Central memory CD8-positive, alpha-beta T cell (primary cell): ENCODE measurements at regions not wholly inside any gene's neighbourhood (a gene's known extent, or its start where the extent isn't known, plus 50 kb on each side); places are given as distances from the start of the nearest gene placed in this dataset.
"Not testable (repeated sequence)": the region's sequence is repeated elsewhere in the genome, so short reads cannot be mapped to it uniquely, and the experiment has no call there.

Experiments used
- ATAC-seq: fragments of 150-1000 bp; cut with Tn5 transposase; replicated peaks from 2 replicates; pipeline ENCODE4 v1.10.0; 2022; ENCODE audit warnings: mild to moderate bottlenecking, moderate FRiP score, moderate number of reproducible peaks; ENCODE audit not compliant: poor library complexity, severe bottlenecking; ENCODE audit errors: extremely low read depth
- DNase-seq, 2 donors: peaks; one replicate each; pipeline ENCODE4 v3.0.0; 2021; ENCODE audit warnings: low spot score in 2 of 2
- H3K27ac Mint-ChIP-seq: one replicate; pipeline ENCODE4 v1.8.0; 2022; ENCODE audit warnings: low read depth, mild to moderate bottlenecking, moderate library complexity, mixed read lengths
- H3K27me3 Mint-ChIP-seq: one replicate; pipeline ENCODE4 v1.8.0; 2022; ENCODE audit warnings: mixed read lengths
- H3K36me3 Mint-ChIP-seq: one replicate; pipeline ENCODE4 v1.8.0; 2022; ENCODE audit warnings: mild to moderate bottlenecking, moderate library complexity, mixed read lengths; ENCODE audit not compliant: insufficient read depth
- H3K4me1 Mint-ChIP-seq: one replicate; pipeline ENCODE4 v1.8.0; 2022; ENCODE audit warnings: mixed read lengths
- H3K4me3 Mint-ChIP-seq: one replicate; pipeline ENCODE4 v1.8.0; 2022; ENCODE audit warnings: mild to moderate bottlenecking, moderate library complexity, mixed read lengths
- H3K9me3 Mint-ChIP-seq: one replicate; pipeline ENCODE4 v1.8.0; 2022; ENCODE audit warnings: mixed read lengths

GRCh38 chr15:20680257-20680815, 138.7 kb upstream of the GOLGA6L6 start:
- DNase-seq, H3K9me3 Mint-ChIP-seq, H3K4me3 Mint-ChIP-seq, H3K27ac Mint-ChIP-seq, ATAC-seq, H3K4me1 Mint-ChIP-seq, H3K27me3 Mint-ChIP-seq, H3K36me3 Mint-ChIP-seq: not testable (repeated sequence)

GRCh38 chr15:20672470-20672869, 130.9 kb upstream of the GOLGA6L6 start:
- ATAC-seq, result no peak
- DNase-seq, result no peak
- peaks cover 9% of the 10 kb centered on the region for H3K27me3 Mint-ChIP-seq

GRCh38 chr15:20671675-20672074, 130.1 kb upstream of the GOLGA6L6 start:
- H3K36me3 Mint-ChIP-seq, result no peaks in the 10 kb centered on the region
- no peaks in the 10 kb centered on the region for H3K9me3 Mint-ChIP-seq
- DNase-seq (no peak), ATAC-seq (no peak)
- no peaks in the 10 kb centered on the region for H3K4me1 Mint-ChIP-seq
- H3K4me3 Mint-ChIP-seq, result no peak overlapping the region
- peaks cover 6% of the 10 kb centered on the region for H3K27me3 Mint-ChIP-seq
- no peak overlapping the region for H3K27ac Mint-ChIP-seq

More at GRCh38 chr15:20672470-20672869, 130.9 kb upstream of the GOLGA6L6 start:
- Mint-ChIP-seq H3K36me3 (no peaks in the 10 kb centered on the region), H3K4me1 (no peaks in the 10 kb centered on the region), H3K4me3 (no peak overlapping the region), H3K9me3 (no peaks in the 10 kb centered on the region), H3K27ac (no peak overlapping the region)

- not testable (repeated sequence) for H3K27me3 Mint-ChIP-seq, H3K4me1 Mint-ChIP-seq, H3K4me3 Mint-ChIP-seq, ATAC-seq, H3K36me3 Mint-ChIP-seq, H3K27ac Mint-ChIP-seq, H3K9me3 Mint-ChIP-seq, DNase-seq
Observed at GRCh38 chr15:20666410-20666809, 124.8 kb upstream of the GOLGA6L6 start.

GRCh38 chr15:20665653-20666052, 124.1 kb upstream of the GOLGA6L6 start:
- ATAC-seq, result no peak

GRCh38 chr15:20659265-20659664, 117.7 kb upstream of the GOLGA6L6 start:
- no peak for DNase-seq
- H3K36me3 Mint-ChIP-seq, result no peaks in the 10 kb centered on the region
- no peaks in the 10 kb centered on the region for H3K27me3 Mint-ChIP-seq
- no peaks in the 10 kb centered on the region for H3K4me1 Mint-ChIP-seq
- no peaks in the 10 kb centered on the region for H3K9me3 Mint-ChIP-seq
- no peak overlapping the region for H3K27ac Mint-ChIP-seq
- H3K4me3 Mint-ChIP-seq, result no peak overlapping the region
- no peak for ATAC-seq

More at GRCh38 chr15:20665653-20666052, 124.1 kb upstream of the GOLGA6L6 start:
- no peaks in the 10 kb centered on the region for H3K4me1 Mint-ChIP-seq
- no peak for DNase-seq
- no peak overlapping the region for H3K4me3 Mint-ChIP-seq
- H3K27me3 Mint-ChIP-seq, result no peaks in the 10 kb centered on the region
- H3K27ac Mint-ChIP-seq, result no peak overlapping the region
- H3K9me3 Mint-ChIP-seq, result no peaks in the 10 kb centered on the region
- no peaks in the 10 kb centered on the region for H3K36me3 Mint-ChIP-seq

GRCh38 chr15:20658024-20658423, 116.4 kb upstream of the GOLGA6L6 start:
- DNase-seq (no peak), ATAC-seq (no peak)
- H3K4me3 Mint-ChIP-seq, result no peak overlapping the region

GRCh38 chr15:20657084-20657483, 115.5 kb upstream of the GOLGA6L6 start:
- H3K9me3 Mint-ChIP-seq, result no peaks in the 10 kb centered on the region
- no peaks in the 10 kb centered on the region for H3K4me1 Mint-ChIP-seq
- DNase-seq, result no peak
- H3K4me3 Mint-ChIP-seq, result no peak overlapping the region
- no peak overlapping the region for H3K27ac Mint-ChIP-seq
- no peak for ATAC-seq
- H3K27me3 Mint-ChIP-seq, result no peaks in the 10 kb centered on the region
- H3K36me3 Mint-ChIP-seq, result no peaks in the 10 kb centered on the region

More at GRCh38 chr15:20658024-20658423, 116.4 kb upstream of the GOLGA6L6 start:
- H3K36me3 Mint-ChIP-seq, result no peaks in the 10 kb centered on the region
- no peaks in the 10 kb centered on the region for H3K4me1 Mint-ChIP-seq
- no peaks in the 10 kb centered on the region for H3K9me3 Mint-ChIP-seq
- no peak overlapping the region for H3K27ac Mint-ChIP-seq
- H3K27me3 Mint-ChIP-seq, result no peaks in the 10 kb centered on the region

GRCh38 chr15:20652914-20653313, 111.3 kb upstream of the GOLGA6L6 start:
- H3K4me3 Mint-ChIP-seq, result no peak overlapping the region

GRCh38 chr15:20648402-20648975, 106.9 kb upstream of the GOLGA6L6 start:
- not testable (repeated sequence) for H3K9me3 Mint-ChIP-seq, ATAC-seq, H3K4me3 Mint-ChIP-seq, H3K27me3 Mint-ChIP-seq, H3K4me1 Mint-ChIP-seq, DNase-seq, H3K27ac Mint-ChIP-seq, H3K36me3 Mint-ChIP-seq

More at GRCh38 chr15:20652914-20653313, 111.3 kb upstream of the GOLGA6L6 start:
- ATAC-seq, result no peak
- Mint-ChIP-seq H3K27me3 (no peaks in the 10 kb centered on the region), H3K9me3 (no peaks in the 10 kb centered on the region), H3K4me1 (no peaks in the 10 kb centered on the region), H3K27ac (no peak overlapping the region), H3K36me3 (no peaks in the 10 kb centered on the region)
- no peak for DNase-seq

- no peak overlapping the region for H3K27ac Mint-ChIP-seq
- no peaks in the 10 kb centered on the region for H3K36me3 Mint-ChIP-seq
- no peaks in the 10 kb centered on the region for H3K27me3 Mint-ChIP-seq
- no peaks in the 10 kb centered on the region for H3K9me3 Mint-ChIP-seq
- no peaks in the 10 kb centered on the region for H3K4me1 Mint-ChIP-seq
- H3K4me3 Mint-ChIP-seq, result no peak overlapping the region
- ATAC-seq (no peak), DNase-seq (no peak)
Observed at GRCh38 chr15:20646529-20647142, 105.0 kb upstream of the GOLGA6L6 start.

- Mint-ChIP-seq H3K4me1 (no peaks in the 10 kb centered on the region), H3K9me3 (no peaks in the 10 kb centered on the region), H3K4me3 (no peak overlapping the region), H3K27ac (no peak overlapping the region), H3K36me3 (no peaks in the 10 kb centered on the region), H3K27me3 (no peaks in the 10 kb centered on the region)
- DNase-seq, result no peak
- peak; percentile 36 for ATAC-seq
Observed at GRCh38 chr15:20645956-20646355, 104.4 kb upstream of the GOLGA6L6 start.

- H3K4me1 Mint-ChIP-seq, result no peaks in the 10 kb centered on the region
- DNase-seq (no peak), ATAC-seq (no peak)
- no peak overlapping the region for H3K27ac Mint-ChIP-seq
- H3K9me3 Mint-ChIP-seq, result no peaks in the 10 kb centered on the region
- H3K27me3 Mint-ChIP-seq, result no peaks in the 10 kb centered on the region
- H3K36me3 Mint-ChIP-seq, result no peaks in the 10 kb centered on the region
- no peak overlapping the region for H3K4me3 Mint-ChIP-seq
Observed at GRCh38 chr15:20644896-20645295, 103.3 kb upstream of the GOLGA6L6 start.
